Panc1 (cell line): ENCODE measurements at regions not wholly inside any gene's neighbourhood (a gene's known extent, or its start where the extent isn't known, plus 50 kb on each side); places are given as distances from the start of the nearest gene placed in this dataset.

Experiments used
- CTCF ChIP-seq: fragments of 450-650 bp; IDR thresholded peaks from 2 replicates; pipeline ENCODE4 v1.5.1; 2017; ENCODE audit warnings: mild to moderate bottlenecking
- POLR2AphosphoS5 ChIP-seq: IDR thresholded peaks from 2 replicates; pipeline ENCODE4 v1.6.1; 2012; ENCODE audit warnings: mild to moderate bottlenecking, low read depth, low read length, moderate library complexity

- TF ChIP-seq CTCF (no peak), POLR2AphosphoS5 (no peak)
Measured at GRCh38 chr16:51731160-51731559, 580.1 kb upstream of the SALL1 start.
